ACC112 (cell line): ENCODE measurements at regions not wholly inside any gene's neighbourhood (a gene's known extent, or its start where the extent isn't known, plus 50 kb on each side); places are given as distances from the start of the nearest gene placed in this dataset.
"Not testable (repeated sequence)": the region's sequence is repeated elsewhere in the genome, so short reads cannot be mapped to it uniquely, and the experiment has no call there.

Experiments
- H2AFZ ChIP-seq: fragments of 200-600 bp; sonication (generic); one replicate; pipeline ENCODE4 v1.6.0; 2017; ENCODE audit warnings: antibody characterized with exemption, low read length; ENCODE audit not compliant: unreplicated experiment
- H3K27ac ChIP-seq: fragments of 200-600 bp; sonication (generic); 2 replicates; pipeline ENCODE4 v1.5.1; 2014; ENCODE audit warnings: low read depth, mild to moderate bottlenecking, antibody characterized with exemption, low read length, moderate library complexity
- H3K27me3 ChIP-seq: fragments of 200-600 bp; sonication (generic); 2 replicates; pipeline ENCODE4 v1.6.1; 2014; ENCODE audit warnings: mild to moderate bottlenecking, antibody characterized with exemption, low read length, moderate library complexity, mixed read lengths; ENCODE audit not compliant: insufficient read depth
- H3K36me3 ChIP-seq: fragments of 200-600 bp; sonication (generic); 2 replicates; pipeline ENCODE4 v1.6.1; 2016; ENCODE audit warnings: mild to moderate bottlenecking, antibody characterized with exemption, low read length, moderate library complexity, mixed read lengths; ENCODE audit not compliant: insufficient read depth
- H3K4me1 ChIP-seq: fragments of 200-600 bp; sonication (generic); one replicate; pipeline ENCODE4 v1.6.1; 2016; ENCODE audit warnings: low read length, mixed read lengths; ENCODE audit not compliant: insufficient read depth, unreplicated experiment, control insufficient read depth
- H3K4me3 ChIP-seq: fragments of 200-600 bp; sonication (generic); 2 replicates; pipeline ENCODE4 v1.5.1; 2014; ENCODE audit warnings: mild to moderate bottlenecking, low read depth, low read length
- H3K79me2 ChIP-seq: fragments of 200-600 bp; sonication (generic); one replicate; pipeline ENCODE4 v1.6.0; 2016; ENCODE audit warnings: low read length; ENCODE audit not compliant: control insufficient read depth, unreplicated experiment, insufficient read depth

DNA sequence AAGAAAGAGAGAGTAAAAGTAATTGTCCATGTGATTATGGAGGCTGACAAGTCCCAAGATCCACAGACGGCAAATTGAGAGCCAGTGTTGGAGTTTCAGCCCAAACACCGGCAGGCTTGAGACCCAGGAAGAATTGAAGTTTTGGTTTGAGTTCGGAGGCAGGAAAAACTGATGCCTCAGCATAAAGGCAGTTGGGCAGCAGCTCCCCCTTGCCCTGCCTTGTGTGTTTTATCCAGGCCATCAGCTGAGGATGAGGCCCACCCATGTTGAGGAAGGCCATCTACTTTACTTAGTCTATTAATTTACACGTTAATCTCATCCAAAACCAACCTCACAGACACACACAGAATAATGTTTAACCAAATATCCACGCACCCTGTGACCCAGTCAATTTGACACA, 64.6 kb upstream of the SERPINE2 start:
- Histone ChIP-seq H3K27me3 (no peaks in the 10 kb centered on the region), H3K36me3 (no peaks in the 10 kb centered on the region), H2AFZ (no peak overlapping the region), H3K27ac (no peak overlapping the region), H3K4me3 (no peak overlapping the region), H3K79me2 (no peaks in the 10 kb centered on the region), H3K4me1 (peaks cover 31% of the 10 kb centered on the region)

DNA sequence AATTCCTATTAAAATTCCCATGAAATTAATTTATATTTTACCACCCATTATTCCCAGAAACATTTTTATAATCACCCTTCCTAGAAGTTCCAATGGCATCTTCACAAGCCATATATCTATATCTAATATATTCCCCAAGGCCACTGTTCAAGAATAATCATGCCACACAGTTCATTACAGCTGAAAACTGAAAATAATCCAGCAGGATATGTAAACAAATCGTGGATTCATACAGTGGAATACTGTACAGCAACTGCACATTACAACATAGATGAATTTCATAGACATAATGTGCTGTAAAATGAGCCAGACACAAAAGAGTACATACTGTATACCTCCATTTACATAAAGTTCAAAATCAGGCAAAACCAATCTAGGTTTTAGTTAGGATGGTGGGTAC, 63.9 kb upstream of the SERPINE2 start:
- H3K27ac ChIP-seq = peak overlapping the region; percentile 73
- H3K27me3 ChIP-seq = no peaks in the 10 kb centered on the region
- no peaks in the 10 kb centered on the region for H3K36me3 ChIP-seq
- no peak overlapping the region for H3K4me3 ChIP-seq
- no peak overlapping the region for H2AFZ ChIP-seq
- H3K4me1 ChIP-seq = peaks cover 36% of the 10 kb centered on the region
- no peaks in the 10 kb centered on the region for H3K79me2 ChIP-seq

DNA sequence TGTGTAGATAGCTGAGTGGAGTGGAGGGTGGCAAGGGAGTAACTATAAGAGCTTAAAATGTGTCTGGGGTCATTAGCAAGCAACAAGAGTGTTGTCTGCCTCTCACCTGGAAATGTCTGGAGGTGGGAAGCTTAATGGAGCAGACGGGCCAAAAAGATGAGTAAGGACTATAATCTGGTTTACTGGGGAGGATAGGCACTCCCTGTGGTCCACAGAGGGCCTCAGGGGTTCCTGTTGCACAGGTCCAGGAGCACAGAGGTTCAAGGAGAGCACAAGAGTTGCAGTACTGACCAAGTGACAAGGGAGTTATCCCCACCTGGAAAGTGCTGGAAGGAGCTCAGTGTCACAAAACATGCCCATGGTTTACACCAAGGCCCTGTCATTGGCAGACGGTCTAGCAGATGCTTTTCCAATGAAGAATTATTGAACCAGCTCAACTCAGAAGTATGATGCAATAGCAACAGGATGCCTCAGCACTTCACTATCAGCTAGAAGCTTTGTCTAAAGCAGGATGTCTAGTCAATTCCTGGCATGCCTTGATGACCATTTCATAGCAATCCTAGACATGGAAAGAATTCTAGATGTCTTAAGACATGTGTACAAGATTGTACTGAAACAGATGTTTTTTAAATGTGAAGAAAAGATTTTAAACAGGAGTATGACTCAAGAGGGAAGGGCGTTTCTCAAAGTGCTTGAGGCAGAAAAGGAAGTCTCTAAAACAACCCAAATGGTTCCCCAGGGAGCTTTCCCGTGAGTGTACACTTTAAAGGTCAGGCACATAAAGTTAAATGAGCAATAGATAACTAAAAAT, 62.9 kb upstream of the SERPINE2 start:
- peaks cover 36% of the 10 kb centered on the region for H3K4me1 ChIP-seq
- H3K27ac ChIP-seq = peak overlapping the region; percentile 73
- H3K36me3 ChIP-seq = no peaks in the 10 kb centered on the region
- H3K27me3 ChIP-seq = no peaks in the 10 kb centered on the region
- H3K79me2 ChIP-seq = no peaks in the 10 kb centered on the region
- peak overlapping the region; percentile 12; the same call in 1 of the 2 replicates for H3K4me3 ChIP-seq
- H2AFZ ChIP-seq = no peak overlapping the region

DNA sequence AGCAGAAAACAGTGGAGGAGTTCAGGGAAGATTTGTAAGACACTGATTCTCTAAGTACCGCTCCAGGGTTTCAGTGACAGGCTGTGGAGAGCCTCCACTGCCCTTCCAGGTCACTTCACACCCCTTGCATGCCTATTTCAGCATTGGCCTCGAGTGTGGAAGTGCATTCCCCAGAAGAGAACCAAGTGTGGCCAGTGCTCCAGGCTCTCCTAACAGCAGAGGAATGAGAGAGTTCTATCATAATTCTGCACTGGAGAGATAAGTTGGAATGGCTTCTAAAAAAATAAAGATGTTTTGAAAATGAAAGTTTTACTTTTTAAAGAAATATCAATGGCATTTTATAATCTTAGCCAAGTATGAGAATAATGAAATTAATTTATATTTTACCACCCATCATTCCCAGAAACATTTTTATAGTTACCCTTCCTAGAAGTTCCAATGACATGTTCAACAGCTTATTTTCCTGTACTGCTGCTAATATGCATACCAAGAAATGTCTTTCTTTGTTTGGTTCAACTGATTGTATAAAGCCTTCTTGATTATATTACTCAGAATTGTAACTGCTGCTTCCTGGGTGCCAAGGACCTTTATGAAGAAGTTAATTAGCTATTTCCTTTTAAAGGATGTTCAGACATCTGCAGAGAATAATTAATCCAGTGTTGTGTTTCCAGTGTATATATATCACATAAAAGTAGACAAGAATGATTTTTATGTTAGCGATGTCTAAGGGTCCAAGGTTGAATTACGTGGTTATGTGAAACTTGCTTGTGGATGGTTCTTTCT, 61.0 kb upstream of the SERPINE2 start:
- H3K79me2 ChIP-seq = no peaks in the 10 kb centered on the region
- H3K27me3 ChIP-seq = no peaks in the 10 kb centered on the region
- no peak overlapping the region for H3K27ac ChIP-seq
- H3K36me3 ChIP-seq = no peaks in the 10 kb centered on the region
- H3K4me1 ChIP-seq = peaks cover 36% of the 10 kb centered on the region
- no peak overlapping the region for H3K4me3 ChIP-seq
- no peak overlapping the region for H2AFZ ChIP-seq

DNA sequence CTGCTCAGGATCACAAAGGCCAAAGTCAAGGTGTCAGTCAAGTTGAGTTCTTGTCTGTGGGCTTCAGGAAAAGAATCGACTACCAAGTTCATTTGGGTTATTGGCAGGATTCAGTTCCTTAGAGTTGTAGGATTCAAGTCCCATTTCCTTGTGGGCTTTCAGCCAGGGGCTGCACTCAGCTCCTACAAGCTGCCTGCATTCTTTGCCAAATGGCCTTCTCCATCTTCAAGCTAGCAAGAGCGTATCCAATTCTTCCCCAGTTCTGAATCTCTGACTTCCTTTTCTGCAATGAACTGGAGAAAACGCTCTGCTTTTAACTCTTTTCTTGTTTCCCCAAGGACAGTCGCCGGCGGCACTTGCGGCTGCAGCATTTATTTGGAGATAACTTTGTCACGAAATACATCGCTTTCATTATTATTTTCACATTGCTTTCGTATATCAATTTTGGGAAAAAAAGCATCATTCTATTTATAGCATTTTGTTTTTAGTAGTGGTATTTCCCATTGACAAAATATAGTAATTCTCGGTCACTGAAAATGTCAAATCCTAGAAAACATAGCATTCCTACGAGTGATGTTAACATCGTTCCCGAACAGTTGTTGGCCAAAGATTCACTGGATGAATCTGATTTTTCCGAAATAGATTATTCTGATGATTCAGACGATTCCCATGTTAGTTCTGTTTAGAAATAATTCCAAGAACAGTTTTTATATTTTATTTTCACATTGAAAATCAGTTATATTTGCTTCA, 59.6 kb upstream of the SERPINE2 start:
- H3K36me3 ChIP-seq = no peaks in the 10 kb centered on the region
- H2AFZ ChIP-seq = peak overlapping the region; percentile 55
- H3K27ac ChIP-seq = no peak overlapping the region
- H3K4me1 ChIP-seq = peaks cover 29% of the 10 kb centered on the region
- no peaks in the 10 kb centered on the region for H3K79me2 ChIP-seq
- no peaks in the 10 kb centered on the region for H3K27me3 ChIP-seq
- H3K4me3 ChIP-seq = peak overlapping the region; percentile 66

DNA sequence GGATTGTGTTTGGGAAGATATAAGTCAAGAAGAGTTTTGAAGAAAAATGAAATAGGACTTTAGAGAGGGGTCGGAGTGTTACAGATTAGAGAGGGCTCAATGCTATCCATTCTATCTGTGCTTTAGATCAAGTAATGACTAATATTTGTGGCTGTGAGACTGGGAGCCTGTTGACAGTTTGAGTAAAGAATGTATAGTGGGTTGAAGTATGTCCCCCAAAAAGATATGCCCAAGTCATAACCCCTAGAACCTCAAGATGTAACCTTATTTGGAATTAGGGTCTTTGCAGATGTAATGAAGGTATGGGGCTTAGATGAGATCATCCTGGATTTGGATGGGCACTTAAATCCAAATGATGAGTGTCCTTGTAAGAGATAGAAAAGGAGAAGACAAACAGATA, 55.3 kb upstream of the SERPINE2 start:
- Histone ChIP-seq H3K27ac (no peak overlapping the region), H2AFZ (no peak overlapping the region), H3K4me1 (peaks cover 5% of the 10 kb centered on the region), H3K36me3 (no peaks in the 10 kb centered on the region), H3K79me2 (no peaks in the 10 kb centered on the region), H3K4me3 (no peak overlapping the region), H3K27me3 (no peaks in the 10 kb centered on the region)

DNA sequence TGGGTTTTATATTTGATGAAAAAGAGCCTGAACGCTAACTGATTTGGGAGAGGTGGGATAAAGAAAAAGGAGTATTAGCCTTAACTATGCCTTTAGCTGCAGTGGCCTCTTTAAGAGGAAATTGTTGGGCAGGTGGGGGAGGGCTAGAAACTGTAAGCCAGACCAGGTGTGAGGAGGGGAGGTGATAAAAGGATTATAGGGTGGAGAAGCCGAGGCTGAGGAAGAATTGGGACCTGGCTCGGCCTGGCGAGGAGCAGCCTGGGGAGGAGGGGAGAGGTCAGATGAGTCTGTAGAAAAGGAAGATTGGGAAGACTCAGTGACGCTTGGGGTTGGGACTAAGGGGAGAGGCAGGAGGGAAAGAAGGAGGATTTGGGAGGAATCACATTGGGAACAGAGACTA, 52.6 kb upstream of the SERPINE2 start:
- not testable (repeated sequence) for H3K4me1 ChIP-seq, H3K79me2 ChIP-seq, H3K27ac ChIP-seq, H2AFZ ChIP-seq, H3K27me3 ChIP-seq, H3K36me3 ChIP-seq, H3K4me3 ChIP-seq

DNA sequence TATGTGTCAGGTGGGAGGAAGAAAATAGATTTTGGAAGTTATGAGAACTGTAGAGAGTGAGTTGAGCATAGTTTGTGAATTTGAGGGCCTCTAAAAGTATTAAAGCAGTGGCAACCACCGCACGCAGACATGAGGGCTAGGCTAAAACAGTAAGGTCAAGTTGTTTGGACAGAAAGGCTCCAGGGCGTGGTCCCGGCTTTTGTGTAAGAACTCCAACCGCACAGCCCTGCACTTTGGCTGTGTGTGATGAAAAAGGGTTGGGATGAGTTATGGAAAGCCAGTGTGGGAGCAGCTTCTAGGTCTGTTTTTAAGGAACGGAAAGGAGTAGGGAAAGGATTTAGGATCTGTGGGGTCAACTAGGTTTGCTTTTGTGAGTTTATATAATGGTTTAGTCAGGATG, 50.5 kb upstream of the SERPINE2 start:
- H3K27me3 ChIP-seq, H3K27ac ChIP-seq, H2AFZ ChIP-seq, H3K36me3 ChIP-seq, H3K79me2 ChIP-seq, H3K4me3 ChIP-seq: not testable (repeated sequence)
- H3K4me1 ChIP-seq = peaks cover 24% of the 10 kb centered on the region
